ENCODE measurements at regions not wholly inside any gene's neighbourhood (a gene's known extent, or its start where the extent isn't known, plus 50 kb on each side); places are given as distances from the start of the nearest gene placed in this dataset.

DNA sequence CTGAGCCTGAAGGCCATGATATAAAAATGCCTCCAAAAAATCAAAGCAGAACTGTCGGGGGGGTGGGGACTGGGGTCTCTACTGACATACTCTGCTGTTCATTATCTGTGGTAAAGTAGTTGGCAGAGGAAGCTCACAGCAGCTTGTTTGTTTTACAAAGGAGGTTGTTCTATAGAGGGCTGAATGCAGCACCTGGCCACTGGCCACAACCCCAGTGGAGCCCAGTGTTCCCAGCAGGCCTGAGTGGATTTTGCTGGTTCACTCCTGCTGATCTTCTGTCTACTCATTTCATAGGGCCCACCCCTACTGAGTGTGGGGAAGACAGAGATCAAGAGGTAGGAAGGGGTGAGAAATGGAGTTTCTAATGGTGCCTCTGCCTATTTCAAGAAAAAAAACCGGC, 125.5 kb downstream of the DIPK2A start:
- TF ChIP-seq, protein P1, sequence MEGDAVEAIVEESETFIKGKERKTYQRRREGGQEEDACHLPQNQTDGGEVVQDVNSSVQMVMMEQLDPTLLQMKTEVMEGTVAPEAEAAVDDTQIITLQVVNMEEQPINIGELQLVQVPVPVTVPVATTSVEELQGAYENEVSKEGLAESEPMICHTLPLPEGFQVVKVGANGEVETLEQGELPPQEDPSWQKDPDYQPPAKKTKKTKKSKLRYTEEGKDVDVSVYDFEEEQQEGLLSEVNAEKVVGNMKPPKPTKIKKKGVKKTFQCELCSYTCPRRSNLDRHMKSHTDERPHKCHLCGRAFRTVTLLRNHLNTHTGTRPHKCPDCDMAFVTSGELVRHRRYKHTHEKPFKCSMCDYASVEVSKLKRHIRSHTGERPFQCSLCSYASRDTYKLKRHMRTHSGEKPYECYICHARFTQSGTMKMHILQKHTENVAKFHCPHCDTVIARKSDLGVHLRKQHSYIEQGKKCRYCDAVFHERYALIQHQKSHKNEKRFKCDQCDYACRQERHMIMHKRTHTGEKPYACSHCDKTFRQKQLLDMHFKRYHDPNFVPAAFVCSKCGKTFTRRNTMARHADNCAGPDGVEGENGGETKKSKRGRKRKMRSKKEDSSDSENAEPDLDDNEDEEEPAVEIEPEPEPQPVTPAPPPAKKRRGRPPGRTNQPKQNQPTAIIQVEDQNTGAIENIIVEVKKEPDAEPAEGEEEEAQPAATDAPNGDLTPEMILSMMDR (IDR thresholded peaks at IDR 0.05): no peak
- no peak for TF ChIP-seq POLR2A (IDR thresholded peaks at IDR 0.05)

Measured in body of pancreas (tissue), 4 donors.